Cardiac muscle cell (in vitro differentiated cells and primary cell): ENCODE measurements at regions not wholly inside any gene's neighbourhood (a gene's known extent, or its start where the extent isn't known, plus 50 kb on each side); places are given as distances from the start of the nearest gene placed in this dataset.
A peak's percentile ranks its signal among the peaks of the same experiment; 100 is the strongest.

Experiments
- DNase-seq, 2 donors: peaks; one replicate each; pipeline versions ENCODE4 v3.0.0 to v3.0.0-alpha.2; 2010 to 2017; ENCODE audit warnings: low read depth in 1 of 2, low spot score in 1 of 2
- H3K27ac ChIP-seq: fragments of 200-600 bp; sonication (generic); 2 replicates; pipeline ENCODE4 v1.5.1; 2016
- H3K27me3 ChIP-seq: fragments of 200-600 bp; sonication (generic); 2 replicates; pipeline ENCODE4 v1.6.0; 2016; ENCODE audit warnings: control low read depth
- H3K36me3 ChIP-seq: fragments of 200-600 bp; sonication (generic); 2 replicates; pipeline ENCODE4 v1.5.1; 2016; ENCODE audit warnings: control low read depth
- H3K4me1 ChIP-seq: fragments of 200-600 bp; sonication (generic); 2 replicates; pipeline ENCODE4 v1.8.1; 2017; ENCODE audit warnings: low read depth, mild to moderate bottlenecking, mixed run types
- H3K4me3 ChIP-seq: fragments of 200-600 bp; sonication (generic); 2 replicates; pipeline ENCODE4 v1.5.1; 2016; ENCODE audit warnings: mild to moderate bottlenecking
- H3K9me3 ChIP-seq: fragments of 200-600 bp; sonication (generic); 2 replicates; pipeline ENCODE4 v1.5.1; 2017; ENCODE audit warnings: low read depth, mild to moderate bottlenecking, control low read depth
- CTCF ChIP-seq: IDR thresholded peaks from 2 replicates; pipeline ENCODE4 v1.5.1; 2012; ENCODE audit warnings: low read depth, mild to moderate bottlenecking, low read length

- peak; percentile 21 for TF ChIP-seq CTCF
- no peak overlapping the region for H3K4me3 ChIP-seq
- H3K4me1 ChIP-seq, result peaks cover 2% of the 10 kb centered on the region
- no peaks in the 10 kb centered on the region for H3K9me3 ChIP-seq
- no peaks in the 10 kb centered on the region for H3K27me3 ChIP-seq
- no peaks in the 10 kb centered on the region for H3K36me3 ChIP-seq
- DNase-seq, result peak; percentile 38 to 55
- no peak overlapping the region for H3K27ac ChIP-seq
Observed at GRCh38 chr1:88029142-88029541, 654.9 kb upstream of the PKN2 start.

- no peaks in the 10 kb centered on the region for H3K36me3 ChIP-seq
- no peaks in the 10 kb centered on the region for H3K27me3 ChIP-seq
- peaks cover 2% of the 10 kb centered on the region for H3K4me1 ChIP-seq
- no peak overlapping the region for H3K27ac ChIP-seq
- TF ChIP-seq CTCF, result no peak
- no peak for DNase-seq
- H3K9me3 ChIP-seq, result no peaks in the 10 kb centered on the region
- no peak overlapping the region for H3K4me3 ChIP-seq
Observed at GRCh38 chr1:88029899-88030298, 654.2 kb upstream of the PKN2 start.

- Histone ChIP-seq H3K27ac (no peak overlapping the region), H3K4me1 (no peaks in the 10 kb centered on the region), H3K36me3 (no peaks in the 10 kb centered on the region), H3K4me3 (no peak overlapping the region), H3K27me3 (no peaks in the 10 kb centered on the region), H3K9me3 (no peaks in the 10 kb centered on the region)
- no peak for TF ChIP-seq CTCF
- DNase-seq, result no peak
Observed at GRCh38 chr1:88035578-88035977, 648.5 kb upstream of the PKN2 start.

- no peaks in the 10 kb centered on the region for H3K27me3 ChIP-seq
- H3K36me3 ChIP-seq, result no peaks in the 10 kb centered on the region
- no peak for TF ChIP-seq CTCF
- no peak overlapping the region for H3K27ac ChIP-seq
- H3K4me3 ChIP-seq, result no peak overlapping the region
- no peaks in the 10 kb centered on the region for H3K4me1 ChIP-seq
- H3K9me3 ChIP-seq, result no peaks in the 10 kb centered on the region
- DNase-seq, result no peak
Observed at GRCh38 chr1:88036345-88037014, 647.6 kb upstream of the PKN2 start.

- H3K27me3 ChIP-seq, result no peaks in the 10 kb centered on the region
- no peaks in the 10 kb centered on the region for H3K9me3 ChIP-seq
- DNase-seq, result no peak
- no peaks in the 10 kb centered on the region for H3K36me3 ChIP-seq
- H3K4me3 ChIP-seq, result no peak overlapping the region
- no peaks in the 10 kb centered on the region for H3K4me1 ChIP-seq
- H3K27ac ChIP-seq, result no peak overlapping the region
- no peak for TF ChIP-seq CTCF
Observed at GRCh38 chr1:88039240-88039639, 644.8 kb upstream of the PKN2 start.
